HepG2 (cell line): ENCODE measurements at regions not wholly inside any gene's neighbourhood (a gene's known extent, or its start where the extent isn't known, plus 50 kb on each side); places are given as distances from the start of the nearest gene placed in this dataset.

Source experiments
- ARNTL ChIP-seq: sonication (generic); formaldehyde crosslinking; IDR thresholded peaks from 2 replicates; pipeline ENCODE4 v1.4.0; 2020; ENCODE audit warnings: mild to moderate bottlenecking, missing genetic modification reagents
- DRAP1 ChIP-seq: IDR thresholded peaks from 2 replicates; pipeline ENCODE4 v1.6.1; 2016; ENCODE audit warnings: missing genetic modification reagents, missing compliant biosample characterization
- KDM2A ChIP-seq: sonication (generic); formaldehyde crosslinking; IDR thresholded peaks from 2 replicates; pipeline ENCODE4 v1.4.0; 2020; ENCODE audit warnings: low read depth, missing genetic modification reagents, borderline replicate concordance
- NFE2L1 ChIP-seq: sonication (generic); formaldehyde crosslinking; IDR thresholded peaks from 2 replicates; pipeline ENCODE4 v1.4.0; 2020; ENCODE audit warnings: missing genetic modification reagents, mild to moderate bottlenecking, borderline replicate concordance
- PHF20 ChIP-seq: sonication (generic); formaldehyde crosslinking; IDR thresholded peaks from 2 replicates; pipeline ENCODE4 v1.5.0; 2020; ENCODE audit warnings: mild to moderate bottlenecking, missing genetic modification reagents
- POGZ ChIP-seq: sonication (generic); formaldehyde crosslinking; IDR thresholded peaks from 2 replicates; pipeline ENCODE4 v1.4.0; 2020; ENCODE audit warnings: mild to moderate bottlenecking, missing genetic modification reagents
- RARA ChIP-seq: IDR thresholded peaks from 2 replicates; pipeline ENCODE4 v1.6.1; 2016; ENCODE audit warnings: missing genetic modification reagents, missing compliant biosample characterization
- SNAPC2 ChIP-seq: sonication (generic); formaldehyde crosslinking; IDR thresholded peaks from 2 replicates; pipeline ENCODE4 v1.8.1; 2022; ENCODE audit warnings: mild to moderate bottlenecking, missing genetic modification reagents
- SOX6 ChIP-seq, 2 experiments: fragments of 450-650 bp in 1 of 2; sonication (generic) in 1 of 2; formaldehyde crosslinking in 1 of 2; IDR thresholded peaks; 2 replicates each; pipeline versions ENCODE4 v1.4.0 to v1.6.1; 2017 to 2020; ENCODE audit warnings: antibody characterized with exemption in 1 of 2, mild to moderate bottlenecking in 1 of 2, missing genetic modification reagents in 1 of 2
- ZNF256 ChIP-seq: sonication (generic); formaldehyde crosslinking; conservative IDR thresholded peaks from 2 replicates; pipeline ENCODE4 v1.4.0; 2020; ENCODE audit warnings: missing genetic modification reagents
- ZNF264 ChIP-seq: sonication (generic); formaldehyde crosslinking; IDR thresholded peaks from 2 replicates; pipeline ENCODE4 v1.4.0; 2020; ENCODE audit warnings: missing genetic modification reagents
- ZNF614 ChIP-seq: IDR thresholded peaks from 2 replicates; pipeline ENCODE4 v1.6.1; 2018; ENCODE audit warnings: missing biosample characterization, missing genetic modification reagents, inconsistent platforms, borderline replicate concordance
- ZNF788 ChIP-seq: sonication (generic); formaldehyde crosslinking; IDR thresholded peaks from 2 replicates; pipeline ENCODE4 v1.5.0; 2020; ENCODE audit warnings: mild to moderate bottlenecking, missing genetic modification reagents, borderline replicate concordance
- TF ChIP-seq, protein P1 (sequence below): sonication (generic); formaldehyde crosslinking; IDR thresholded peaks from 2 replicates; pipeline ENCODE4 v1.5.1; 2020; ENCODE audit warnings: mild to moderate bottlenecking, missing genetic modification reagents
- TF ChIP-seq, protein P2 (sequence below): sonication (generic); formaldehyde crosslinking; IDR thresholded peaks from 2 replicates; pipeline ENCODE4 v1.4.0; 2020; ENCODE audit warnings: missing genetic modification reagents

DNA sequence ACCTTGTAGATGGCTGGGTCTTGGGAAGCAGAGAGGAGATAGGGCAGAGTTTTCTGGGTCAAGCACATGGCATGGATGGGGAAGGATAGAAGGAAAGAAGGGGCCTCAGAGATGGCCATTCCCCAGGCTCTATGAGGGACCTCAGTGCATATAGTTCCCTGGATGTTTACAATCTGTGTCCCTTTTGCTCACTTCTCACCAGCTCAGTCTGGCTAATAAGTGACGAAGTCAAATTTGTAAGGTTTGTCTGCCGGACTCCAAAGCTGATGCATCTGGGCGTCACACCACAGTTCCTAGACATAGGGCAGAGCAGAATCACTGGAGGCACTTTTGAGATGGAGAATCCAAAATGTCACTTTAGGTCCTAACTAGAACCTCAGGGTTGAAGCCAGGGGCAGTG lies 416.4 kb upstream of the PROX1 start (continued):
- no peak for TF ChIP-seq ZNF614
- TF ChIP-seq ZNF264 (CRISPR knock-in tag), result 0 out of 2 replicates have a peak, but pooled peaks have one; percentile 42
- TF ChIP-seq, protein P1, sequence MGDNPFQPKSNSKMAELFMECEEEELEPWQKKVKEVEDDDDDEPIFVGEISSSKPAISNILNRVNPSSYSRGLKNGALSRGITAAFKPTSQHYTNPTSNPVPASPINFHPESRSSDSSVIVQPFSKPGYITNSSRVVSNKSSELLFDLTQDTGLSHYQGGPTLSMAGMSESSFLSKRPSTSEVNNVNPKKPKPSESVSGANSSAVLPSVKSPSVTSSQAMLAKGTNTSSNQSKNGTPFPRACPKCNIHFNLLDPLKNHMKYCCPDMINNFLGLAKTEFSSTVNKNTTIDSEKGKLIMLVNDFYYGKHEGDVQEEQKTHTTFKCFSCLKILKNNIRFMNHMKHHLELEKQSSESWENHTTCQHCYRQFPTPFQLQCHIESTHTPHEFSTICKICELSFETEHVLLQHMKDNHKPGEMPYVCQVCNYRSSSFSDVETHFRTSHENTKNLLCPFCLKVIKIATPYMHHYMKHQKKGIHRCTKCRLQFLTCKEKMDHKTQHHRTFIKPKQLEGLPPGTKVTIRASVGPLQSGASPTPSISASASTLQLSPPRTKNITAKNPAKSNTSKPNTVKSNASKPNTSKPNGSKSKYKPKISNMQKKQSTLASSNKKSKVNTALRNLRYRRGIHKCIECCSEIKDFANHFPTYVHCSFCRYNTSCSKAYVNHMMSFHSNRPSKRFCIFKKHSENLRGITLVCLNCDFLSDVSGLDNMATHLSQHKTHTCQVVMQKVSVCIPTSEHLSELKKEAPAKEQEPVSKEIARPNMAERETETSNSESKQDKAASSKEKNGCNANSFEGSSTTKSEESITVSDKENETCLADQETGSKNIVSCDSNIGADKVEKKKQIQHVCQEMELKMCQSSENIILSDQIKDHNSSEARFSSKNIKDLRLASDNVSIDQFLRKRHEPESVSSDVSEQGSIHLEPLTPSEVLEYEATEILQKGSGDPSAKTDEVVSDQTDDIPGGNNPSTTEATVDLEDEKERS (CRISPR knock-in tag), result no peak
- TF ChIP-seq NFE2L1, result no peak
- TF ChIP-seq RARA, result peak; percentile 27; the same call in 1 of the 2 replicates
- TF ChIP-seq, protein P2, sequence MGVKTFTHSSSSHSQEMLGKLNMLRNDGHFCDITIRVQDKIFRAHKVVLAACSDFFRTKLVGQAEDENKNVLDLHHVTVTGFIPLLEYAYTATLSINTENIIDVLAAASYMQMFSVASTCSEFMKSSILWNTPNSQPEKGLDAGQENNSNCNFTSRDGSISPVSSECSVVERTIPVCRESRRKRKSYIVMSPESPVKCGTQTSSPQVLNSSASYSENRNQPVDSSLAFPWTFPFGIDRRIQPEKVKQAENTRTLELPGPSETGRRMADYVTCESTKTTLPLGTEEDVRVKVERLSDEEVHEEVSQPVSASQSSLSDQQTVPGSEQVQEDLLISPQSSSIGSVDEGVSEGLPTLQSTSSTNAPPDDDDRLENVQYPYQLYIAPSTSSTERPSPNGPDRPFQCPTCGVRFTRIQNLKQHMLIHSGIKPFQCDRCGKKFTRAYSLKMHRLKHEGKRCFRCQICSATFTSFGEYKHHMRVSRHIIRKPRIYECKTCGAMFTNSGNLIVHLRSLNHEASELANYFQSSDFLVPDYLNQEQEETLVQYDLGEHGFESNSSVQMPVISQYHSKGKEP (CRISPR knock-in tag), result no peak
- TF ChIP-seq POGZ, result peak; percentile 40; the same call in 1 of the 2 replicates
- 0 out of 2 replicates have a peak, but pooled peaks have one; percentile 33 for TF ChIP-seq ZNF256 (CRISPR knock-in tag)
- TF ChIP-seq SNAPC2 (CRISPR knock-in tag), result no peak
- TF ChIP-seq ZNF788, result no peak
- TF ChIP-seq KDM2A, result no peak
- TF ChIP-seq PHF20 (CRISPR knock-in tag), result no peak
- TF ChIP-seq ARNTL, result 0 out of 2 replicates have a peak, but pooled peaks have one; percentile 19
- TF ChIP-seq DRAP1, result 0 out of 2 replicates have a peak, but pooled peaks have one; percentile 39
- TF ChIP-seq SOX6 (IDR thresholded peaks at IDR 0.05), result no peak
- peak; percentile 45; the same call in 1 of the 2 replicates for TF ChIP-seq SOX6 (CRISPR knock-in tag; IDR thresholded peaks at IDR 0.05)
